ENCODE measurements at regions not wholly inside any gene's neighbourhood (a gene's known extent, or its start where the extent isn't known, plus 50 kb on each side); places are given as distances from the start of the nearest gene placed in this dataset.

- DNase-seq: no peak
- intact Hi-C loops (cut with micrococcal nuclease): no loop called here
- H3K27ac ChIP-seq (replicated peaks): no peak overlapping the region
- H3K4me1 ChIP-seq: no peaks in the 10 kb centered on the region
- no peak overlapping the region for H3K4me3 ChIP-seq
- H3K36me3 ChIP-seq: no peaks in the 10 kb centered on the region
- H3K27me3 ChIP-seq (ENCODE audit: low read depth): no peaks in the 10 kb centered on the region
- no peak for TF ChIP-seq CTCF (IDR thresholded peaks at IDR 0.05; ENCODE audit: borderline replicate concordance)
- H3K9me3 ChIP-seq (replicated peaks): peaks cover 38% of the 10 kb centered on the region
These were observed 493.9 kb upstream of the ADGRB3 start for GRCh38 chr6:68141190-68141589.

GRCh38 chr6:68139130-68139529 is 496.0 kb upstream of the ADGRB3 start:
- TF ChIP-seq CTCF (IDR thresholded peaks at IDR 0.05; ENCODE audit: borderline replicate concordance): no peak
- no peak for DNase-seq
- Histone ChIP-seq H3K27ac (replicated peaks) (no peak overlapping the region), H3K4me1 (no peaks in the 10 kb centered on the region), H3K36me3 (no peaks in the 10 kb centered on the region), H3K4me3 (no peak overlapping the region), H3K27me3 (ENCODE audit: low read depth) (no peaks in the 10 kb centered on the region), H3K9me3 (replicated peaks) (peaks cover 30% of the 10 kb centered on the region)
- intact Hi-C loops (cut with micrococcal nuclease): no loop called here

GRCh38 chr6:68134796-68135195 is 500.3 kb upstream of the ADGRB3 start:
- no peak for DNase-seq
- Histone ChIP-seq H3K4me1 (no peaks in the 10 kb centered on the region), H3K9me3 (replicated peaks) (peaks cover 5% of the 10 kb centered on the region), H3K4me3 (no peak overlapping the region), H3K36me3 (no peaks in the 10 kb centered on the region), H3K27me3 (ENCODE audit: low read depth) (no peaks in the 10 kb centered on the region), H3K27ac (replicated peaks) (no peak overlapping the region)
- no peak for TF ChIP-seq CTCF (IDR thresholded peaks at IDR 0.05; ENCODE audit: borderline replicate concordance)
- intact Hi-C loops (cut with micrococcal nuclease): no loop called here

GRCh38 chr6:68128211-68128610 is 506.9 kb upstream of the ADGRB3 start:
- Histone ChIP-seq H3K4me1 (no peaks in the 10 kb centered on the region), H3K27ac (replicated peaks) (no peak overlapping the region), H3K36me3 (no peaks in the 10 kb centered on the region), H3K27me3 (ENCODE audit: low read depth) (no peaks in the 10 kb centered on the region), H3K9me3 (replicated peaks) (peaks cover 1% of the 10 kb centered on the region), H3K4me3 (no peak overlapping the region)
- DNase-seq: no peak
- TF ChIP-seq CTCF (IDR thresholded peaks at IDR 0.05; ENCODE audit: borderline replicate concordance): no peak
- intact Hi-C loops (cut with micrococcal nuclease): no loop called here

- no peak for TF ChIP-seq CTCF (IDR thresholded peaks at IDR 0.05; ENCODE audit: borderline replicate concordance)
- peaks cover 13% of the 10 kb centered on the region for H3K9me3 ChIP-seq (replicated peaks)
These were observed 508.0 kb upstream of the ADGRB3 start for GRCh38 chr6:68127074-68127473.

More at GRCh38 chr6:68127074-68127473, 508.0 kb upstream of the ADGRB3 start:
- intact Hi-C loops (cut with micrococcal nuclease): no loop called here
- no peak overlapping the region for H3K27ac ChIP-seq (replicated peaks)
- no peaks in the 10 kb centered on the region for H3K27me3 ChIP-seq (ENCODE audit: low read depth)
- H3K4me1 ChIP-seq: no peaks in the 10 kb centered on the region
- no peak for DNase-seq
- H3K4me3 ChIP-seq: no peak overlapping the region
- no peaks in the 10 kb centered on the region for H3K36me3 ChIP-seq

Measured in left ventricle myocardium inferior (tissue), 1 donor.